HCT116 (cell line): ENCODE measurements at regions not wholly inside any gene's neighbourhood (a gene's known extent, or its start where the extent isn't known, plus 50 kb on each side); places are given as distances from the start of the nearest gene placed in this dataset.

Experiments
- ATAC-seq: fragments of 200-7000 bp; cut with Tn5 transposase; 2 replicates; pipeline ENCODE4 v1.9.1; 2020; ENCODE audit warnings: mild to moderate bottlenecking, moderate library complexity
- BruUV-seq: library from RNA; stranded (reverse); fragments of 400-500 nt; replicated peaks from 2 replicates; lab custom pipeline; 2021; lab: Mats Ljungman, UMichigan
- CTCF ChIA-PET: fragments of 300-600 bp; sonication (Branson Sonifier 250); formaldehyde crosslinking; loops from one replicate; lab custom pipeline; 2021; ENCODE audit warnings: antibody characterized with exemption; lab: Charles Lee
- POLR2A ChIA-PET: fragments of 300-600, 350-600 bp; sonication (Branson Sonifier 250); formaldehyde crosslinking; loops from one replicate; lab custom pipeline; 2021; ENCODE audit warnings: antibody characterized with exemption; lab: Charles Lee
- RAD21 ChIA-PET, 2 experiments: fragments of 300-600 bp; sonication (Branson Sonifier 250); formaldehyde crosslinking; loops; one replicate each; lab custom pipeline; 2023; ENCODE audit warnings: low total read pairs in 2 of 2; ENCODE audit not compliant: uncharacterized antibody in 2 of 2, unreplicated experiment in 2 of 2, low non-redundant PET in 1 of 2; lab: Charles Lee
- DNase-seq: peaks from one replicate; pipeline ENCODE4 v3.0.0-alpha.2; 2010; ENCODE audit warnings: low read depth, low spot score
- H2AFZ ChIP-seq: fragments of 200-600 bp; shearing (Covaris generic), sonication (generic); 2 replicates; pipeline ENCODE4 v1.6.1; 2017; ENCODE audit warnings: low read depth, mixed run types, mixed read lengths, antibody characterized with exemption, low read length; ENCODE audit not compliant: poor library complexity, severe bottlenecking
- H3K27ac ChIP-seq: 2 replicates; pipeline ENCODE4 v1.5.1; 2012; ENCODE audit warnings: low read depth, low read length
- H3K27me3 ChIP-seq: fragments of 200-600 bp; sonication (generic); 2 replicates; pipeline ENCODE4 v1.6.1; 2016; ENCODE audit warnings: mixed run types, low read length, mixed read lengths; ENCODE audit not compliant: insufficient read depth
- H3K36me3 ChIP-seq, 2 experiments: fragments of 200-500 bp in 1 of 2; fragments of 200-600 bp in 1 of 2; sonication (Bioruptor generic) in 1 of 2; sonication (generic) in 1 of 2; 2 replicates each; pipeline versions ENCODE4 v1.5.1 to v1.6.1; 2014 to 2016; ENCODE audit warnings: low read length in 2 of 2, inconsistent platforms in 1 of 2, mixed read lengths in 1 of 2, mixed run types in 1 of 2; ENCODE audit not compliant: insufficient read depth in 2 of 2, control insufficient read depth in 1 of 2
- H3K4me1 ChIP-seq, 2 experiments: fragments of 200-600 bp in 1 of 2; sonication (generic) in 1 of 2; 2 replicates each; pipeline versions ENCODE4 v1.5.1 to v1.6.1; 2012 to 2017; ENCODE audit warnings: low read length in 2 of 2, inconsistent platforms in 1 of 2, mild to moderate bottlenecking in 1 of 2, mixed read lengths in 1 of 2, mixed run types in 1 of 2, moderate library complexity in 1 of 2; ENCODE audit not compliant: insufficient read depth in 2 of 2, control insufficient read depth in 1 of 2
- H3K4me2 ChIP-seq: fragments of 200-600 bp; sonication (generic); 2 replicates; pipeline ENCODE4 v1.6.1; 2017; ENCODE audit warnings: mixed run types, low read length, mixed read lengths
- H3K4me3 ChIP-seq, 2 experiments: fragments of 200-600 bp in 1 of 2; sonication (generic) in 1 of 2; replicated peaks in 1 of 2; 2 replicates each; pipeline ENCODE4 v1.5.1; 2011 to 2016; ENCODE audit warnings: low read length in 2 of 2, control low read depth in 1 of 2, low read depth in 1 of 2, mild to moderate bottlenecking in 1 of 2, mixed read lengths in 1 of 2, mixed run types in 1 of 2
- H3K79me2 ChIP-seq: fragments of 200-600 bp; sonication (generic); 2 replicates; pipeline ENCODE4 v1.6.1; 2017; ENCODE audit warnings: mild to moderate bottlenecking, mixed run types, low read length, moderate library complexity, mixed read lengths; ENCODE audit not compliant: insufficient read depth
- H3K9ac ChIP-seq: fragments of 200-600 bp; sonication (generic); 2 replicates; pipeline ENCODE4 v1.6.1; 2016; ENCODE audit warnings: low read length, mixed read lengths
- H3K9me2 ChIP-seq: fragments of 200-600 bp; sonication (generic), shearing (Covaris generic); 2 replicates; pipeline ENCODE4 v1.6.1; 2017; ENCODE audit warnings: mixed run types, mild to moderate bottlenecking, moderate library complexity; ENCODE audit not compliant: insufficient read depth
- H3K9me3 ChIP-seq, 2 experiments: fragments of 200-500 bp in 1 of 2; fragments of 200-600 bp in 1 of 2; sonication (Bioruptor generic) in 1 of 2; sonication (generic) in 1 of 2; 2 replicates each; pipeline ENCODE4 v1.6.1; 2014 to 2017; ENCODE audit warnings: low read length in 2 of 2, mixed read lengths in 2 of 2, inconsistent platforms in 1 of 2, low read depth in 1 of 2, mild to moderate bottlenecking in 1 of 2, mixed run types in 1 of 2, moderate library complexity in 1 of 2; ENCODE audit not compliant: control insufficient read depth in 1 of 2, insufficient read depth in 1 of 2
- H4K20me1 ChIP-seq: fragments of 200-600 bp; sonication (generic), shearing (Covaris generic); 2 replicates; pipeline ENCODE4 v1.6.1; 2017; ENCODE audit warnings: mixed run types, mild to moderate bottlenecking, moderate library complexity; ENCODE audit not compliant: insufficient read depth
- CBX3 ChIP-seq: IDR thresholded peaks from 2 replicates; pipeline ENCODE4 v1.6.1; 2012; ENCODE audit warnings: low read depth
- CEBPB ChIP-seq: IDR thresholded peaks from 2 replicates; pipeline ENCODE4 v1.6.1; 2012; ENCODE audit warnings: low read depth
- EZH2phosphoT487 ChIP-seq: fragments of 200-600 bp; IDR thresholded peaks from 2 replicates; pipeline ENCODE4 v1.6.1; 2018; ENCODE audit warnings: antibody characterized with exemption, borderline replicate concordance
- JUND ChIP-seq: IDR thresholded peaks from 2 replicates; pipeline ENCODE4 v1.6.1; 2012
- POLR2A ChIP-seq: IDR thresholded peaks from 2 replicates; pipeline ENCODE4 v1.7.0; 2011; ENCODE audit warnings: borderline replicate concordance; ENCODE audit not compliant: insufficient read depth, insufficient read length; ENCODE audit errors: extremely low read depth
- RAD21 ChIP-seq: IDR thresholded peaks from 2 replicates; pipeline ENCODE4 v1.6.1; 2012; ENCODE audit warnings: low read depth, mild to moderate bottlenecking
- SP1 ChIP-seq: IDR thresholded peaks from 2 replicates; pipeline ENCODE4 v1.6.1; 2012; ENCODE audit warnings: low read depth
- SRF ChIP-seq: IDR thresholded peaks from 2 replicates; pipeline ENCODE4 v1.6.1; 2012; ENCODE audit warnings: low read depth
- TCF7L2 ChIP-seq: IDR thresholded peaks from 2 replicates; pipeline ENCODE4 v1.7.0; 2011; ENCODE audit warnings: borderline replicate concordance, inconsistent platforms; ENCODE audit not compliant: insufficient read depth, insufficient read length; ENCODE audit errors: extremely low read depth
- intact Hi-C: fragments of 100-400 bp; cut with micrococcal nuclease; formaldehyde crosslinking; loops from 2 replicates; pipeline ENCODE4 v1.10.0; 2022
- TF ChIP-seq, protein P1 (sequence below), 3 experiments: fragments of 200-600 bp in 1 of 3; sonication (generic) in 1 of 3; IDR thresholded peaks in 2 of 3; conservative IDR thresholded peaks in 1 of 3; 2 replicates each; pipeline ENCODE4 v1.5.1; 2012 to 2017; ENCODE audit warnings: low read depth in 2 of 3, low read length in 2 of 3, antibody characterized with exemption in 1 of 3, borderline replicate concordance in 1 of 3, control low read depth in 1 of 3, mild to moderate bottlenecking in 1 of 3, mixed read lengths in 1 of 3, mixed run types in 1 of 3, moderate library complexity in 1 of 3; ENCODE audit not compliant: insufficient read depth in 1 of 3
- TF ChIP-seq, protein P2 (sequence below): IDR thresholded peaks from 2 replicates; pipeline ENCODE4 v1.6.1; 2012

DNA sequence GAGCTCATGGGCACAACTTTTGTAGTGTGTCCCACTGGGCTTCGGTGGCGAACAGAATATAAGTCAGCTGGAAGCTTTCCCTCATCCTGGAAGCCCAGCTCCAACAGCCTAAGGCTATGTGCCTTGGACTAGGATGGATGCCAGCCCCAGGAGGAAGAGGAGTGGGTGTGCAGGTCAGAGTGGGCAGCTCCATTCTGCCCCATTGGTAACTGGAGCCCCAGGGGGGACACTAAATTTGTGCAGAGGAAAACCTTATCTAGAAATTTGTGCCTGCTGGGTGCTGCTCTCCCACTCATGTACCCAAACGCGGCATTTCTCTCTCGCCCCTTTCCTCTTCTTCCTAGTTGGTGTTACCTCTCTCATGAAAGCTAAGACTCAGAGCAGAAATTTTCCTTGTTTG is 253.9 kb upstream of the MAN1A1 start:
- Histone ChIP-seq H3K27me3 (no peaks in the 10 kb centered on the region), H3K4me3 (no peak overlapping the region), H3K9ac (no peak overlapping the region), H3K4me1 (no peaks in the 10 kb centered on the region), H3K36me3 (no peaks in the 10 kb centered on the region), H3K27ac (no peak overlapping the region), H2AFZ (no peak overlapping the region), H4K20me1 (no peaks in the 10 kb centered on the region), H3K9me3 (no peaks in the 10 kb centered on the region), H3K9me2 (no peaks in the 10 kb centered on the region), H3K79me2 (no peaks in the 10 kb centered on the region), H3K4me2 (no peak overlapping the region)
- no peak for TF ChIP-seq CEBPB
- TF ChIP-seq, protein P1, sequence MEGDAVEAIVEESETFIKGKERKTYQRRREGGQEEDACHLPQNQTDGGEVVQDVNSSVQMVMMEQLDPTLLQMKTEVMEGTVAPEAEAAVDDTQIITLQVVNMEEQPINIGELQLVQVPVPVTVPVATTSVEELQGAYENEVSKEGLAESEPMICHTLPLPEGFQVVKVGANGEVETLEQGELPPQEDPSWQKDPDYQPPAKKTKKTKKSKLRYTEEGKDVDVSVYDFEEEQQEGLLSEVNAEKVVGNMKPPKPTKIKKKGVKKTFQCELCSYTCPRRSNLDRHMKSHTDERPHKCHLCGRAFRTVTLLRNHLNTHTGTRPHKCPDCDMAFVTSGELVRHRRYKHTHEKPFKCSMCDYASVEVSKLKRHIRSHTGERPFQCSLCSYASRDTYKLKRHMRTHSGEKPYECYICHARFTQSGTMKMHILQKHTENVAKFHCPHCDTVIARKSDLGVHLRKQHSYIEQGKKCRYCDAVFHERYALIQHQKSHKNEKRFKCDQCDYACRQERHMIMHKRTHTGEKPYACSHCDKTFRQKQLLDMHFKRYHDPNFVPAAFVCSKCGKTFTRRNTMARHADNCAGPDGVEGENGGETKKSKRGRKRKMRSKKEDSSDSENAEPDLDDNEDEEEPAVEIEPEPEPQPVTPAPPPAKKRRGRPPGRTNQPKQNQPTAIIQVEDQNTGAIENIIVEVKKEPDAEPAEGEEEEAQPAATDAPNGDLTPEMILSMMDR (IDR thresholded peaks at IDR 0.05 in 2 of 3, conservative IDR thresholded peaks at IDR 0.05 in 1 of 3; ENCODE audit: borderline replicate concordance in 1 of 3, insufficient read depth in 1 of 3, low read depth in 2 of 3, low read length in 2 of 3), result no peak
- TF ChIP-seq CBX3, result no peak
- TF ChIP-seq JUND, result no peak
- TF ChIP-seq, protein P2, sequence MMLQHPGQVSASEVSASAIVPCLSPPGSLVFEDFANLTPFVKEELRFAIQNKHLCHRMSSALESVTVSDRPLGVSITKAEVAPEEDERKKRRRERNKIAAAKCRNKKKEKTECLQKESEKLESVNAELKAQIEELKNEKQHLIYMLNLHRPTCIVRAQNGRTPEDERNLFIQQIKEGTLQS, result no peak
- no peak for TF ChIP-seq RAD21
- no peak for TF ChIP-seq TCF7L2
- no peak for TF ChIP-seq SRF
- no peak for TF ChIP-seq EZH2phosphoT487
- no peak for TF ChIP-seq POLR2A
- TF ChIP-seq SP1, result no peak
- ChIA-PET CTCF (no interaction called here), POLR2A (no interaction called here), RAD21 (no interaction called here)
- no TSS peak for BruUV-seq
- intact Hi-C loops, result no loop called here
- no peak for ATAC-seq
- DNase-seq, result no peak
